HL-60 (cell line): ENCODE measurements at regions not wholly inside any gene's neighbourhood (a gene's known extent, or its start where the extent isn't known, plus 50 kb on each side); places are given as distances from the start of the nearest gene placed in this dataset.

ENCODE experiments used
- GABPA ChIP-seq: IDR thresholded peaks from 2 replicates; pipeline ENCODE4 v1.6.1; 2012; ENCODE audit warnings: low read depth
- POLR2AphosphoS5 ChIP-seq: IDR thresholded peaks from 2 replicates; pipeline ENCODE4 v1.6.1; 2012; ENCODE audit warnings: low read depth

- no peak for TF ChIP-seq POLR2AphosphoS5
- TF ChIP-seq GABPA = no peak
Observed at GRCh38 chr17:34458266-34458665, 95.2 kb upstream of the CCL1 start.
